Non-pigmented ciliary epithelial cell (primary cell): ENCODE measurements at regions not wholly inside any gene's neighbourhood (a gene's known extent, or its start where the extent isn't known, plus 50 kb on each side); places are given as distances from the start of the nearest gene placed in this dataset.
"Not testable (repeated sequence)": the region's sequence is repeated elsewhere in the genome, so short reads cannot be mapped to it uniquely, and the experiment has no call there.

Experiments
- DNase-seq: peaks from one replicate; pipeline ENCODE4 v3.0.0-alpha.2; 2010; ENCODE audit warnings: low read depth

GRCh38 chr5:136740228-136740627 lies 374.9 kb upstream of the TRPC7 start:
- DNase-seq: no peak

GRCh38 chr5:136739271-136739670 lies 373.9 kb upstream of the TRPC7 start:
- not testable (repeated sequence) for DNase-seq

GRCh38 chr5:136738829-136739228 lies 373.5 kb upstream of the TRPC7 start:
- no peak for DNase-seq

GRCh38 chr5:136736021-136736420 lies 370.7 kb upstream of the TRPC7 start:
- DNase-seq: no peak

- DNase-seq: not testable (repeated sequence)
These were observed 370.3 kb upstream of the TRPC7 start for GRCh38 chr5:136735611-136736010.

- no peak for DNase-seq
These were observed 369.3 kb upstream of the TRPC7 start for GRCh38 chr5:136734628-136735027.

GRCh38 chr5:136732751-136733150 lies 367.4 kb upstream of the TRPC7 start:
- no peak for DNase-seq

- DNase-seq: no peak
These were observed 366.0 kb upstream of the TRPC7 start for GRCh38 chr5:136731241-136731900.

GRCh38 chr5:136730426-136730825 lies 365.1 kb upstream of the TRPC7 start:
- no peak for DNase-seq

- peak; percentile 89 for DNase-seq
These were observed 364.6 kb upstream of the TRPC7 start for GRCh38 chr5:136729901-136730355.

- DNase-seq: no peak
These were observed 361.2 kb upstream of the TRPC7 start for GRCh38 chr5:136726506-136726905.

GRCh38 chr5:136724161-136724560 lies 358.8 kb upstream of the TRPC7 start:
- no peak for DNase-seq

GRCh38 chr5:136722581-136722980 lies 357.2 kb upstream of the TRPC7 start:
- no peak for DNase-seq

- no peak for DNase-seq
These were observed 356.7 kb upstream of the TRPC7 start for GRCh38 chr5:136722086-136722485.

GRCh38 chr5:136720674-136721073 lies 355.3 kb upstream of the TRPC7 start:
- DNase-seq: no peak

GRCh38 chr5:136717917-136718316 lies 352.6 kb upstream of the TRPC7 start:
- no peak for DNase-seq

GRCh38 chr5:136714286-136714685 lies 348.9 kb upstream of the TRPC7 start:
- no peak for DNase-seq

- DNase-seq: no peak
These were observed 347.3 kb upstream of the TRPC7 start for GRCh38 chr5:136712628-136713027.

GRCh38 chr5:136710834-136711233 lies 345.5 kb upstream of the TRPC7 start:
- no peak for DNase-seq

- DNase-seq: no peak
These were observed 338.4 kb upstream of the TRPC7 start for GRCh38 chr5:136703706-136704105.

GRCh38 chr5:136703036-136703435 lies 337.7 kb upstream of the TRPC7 start:
- DNase-seq: no peak

- no peak for DNase-seq
These were observed 335.8 kb upstream of the TRPC7 start for GRCh38 chr5:136701191-136701590.

GRCh38 chr5:136699651-136700050 lies 334.3 kb upstream of the TRPC7 start:
- no peak for DNase-seq

GRCh38 chr5:136698970-136699369 lies 333.6 kb upstream of the TRPC7 start:
- no peak for DNase-seq
